HepG2 (cell line): ENCODE measurements at regions not wholly inside any gene's neighbourhood (a gene's known extent, or its start where the extent isn't known, plus 50 kb on each side); places are given as distances from the start of the nearest gene placed in this dataset.

Experiments used
- ATAC-seq: fragments of 200-7000 bp; cut with Tn5 transposase; 3 replicates; pipeline ENCODE4 v1.9.1; 2020; ENCODE audit warnings: mild to moderate bottlenecking, moderate library complexity
- BruUV-seq: library from RNA; stranded (reverse); fragments of 400-500 nt; replicated peaks from 2 replicates; lab custom pipeline; 2021; lab: Mats Ljungman, UMichigan
- CTCF ChIA-PET: fragments of 300-600 bp; formaldehyde crosslinking; extraction: SDS; loops from one replicate; lab custom pipeline; 2021; ENCODE audit warnings: low total read pairs, inconsistent platforms, low intra/inter-chr PET ratio; lab: Yijun Ruan, JAX
- POLR2A ChIA-PET: fragments of 350-600 bp; sonication (Branson Sonifier 250); formaldehyde crosslinking; loops from one replicate; lab custom pipeline; 2020; ENCODE audit warnings: antibody characterized with exemption, inconsistent platforms; lab: Yijun Ruan, JAX
- DNase-seq: peaks from one replicate; pipeline ENCODE4 v3.0.0-alpha.2; 2015; ENCODE audit warnings: low spot score
- FAIRE-seq: peaks from 3 replicates; lab custom pipeline; 2011; peaks lifted over from hg19 to GRCh38; lab: Jason Lieb, UNC
- H2AFZ ChIP-seq: one replicate; pipeline ENCODE4 v1.6.1; 2011; ENCODE audit warnings: low read length, inconsistent platforms
- H3K27ac ChIP-seq: fragments of 300-600 bp; 3 replicates; pipeline ENCODE4 v1.8.0; 2011; ENCODE audit warnings: mixed run types, mild to moderate bottlenecking, mixed read lengths, low read length, inconsistent platforms; ENCODE audit not compliant: insufficient read depth; ENCODE audit errors: extremely low read length
- H3K27me3 ChIP-seq, 2 experiments: fragments of 200-600 bp in 1 of 2; 2 replicates in 1 of 2; 3 replicates in 1 of 2; pipeline versions ENCODE4 v1.6.0 to v1.8.0; 2011; ENCODE audit warnings: low read length in 2 of 2, mild to moderate bottlenecking in 2 of 2, moderate library complexity in 2 of 2, inconsistent platforms in 1 of 2; ENCODE audit not compliant: insufficient read depth in 2 of 2, control insufficient read depth in 1 of 2
- H3K36me3 ChIP-seq, 2 experiments: fragments of 200-600 bp in 1 of 2; replicated peaks in 1 of 2; 2 replicates in 1 of 2; 3 replicates in 1 of 2; pipeline versions ENCODE4 v1.5.1 to v1.8.0; 2011; ENCODE audit warnings: low read length in 2 of 2, inconsistent platforms in 1 of 2; ENCODE audit not compliant: insufficient read depth in 2 of 2, control insufficient read depth in 1 of 2
- H3K4me1 ChIP-seq: 2 replicates; pipeline ENCODE4 v1.5.1; 2012; ENCODE audit warnings: low read length, inconsistent platforms; ENCODE audit not compliant: insufficient read depth
- H3K4me2 ChIP-seq: 2 replicates; pipeline ENCODE4 v1.6.0; 2011; ENCODE audit warnings: low read depth, low read length, inconsistent platforms
- H3K4me3 ChIP-seq, 3 experiments: fragments of 200-600 bp in 1 of 3; sonication (generic), shearing (Covaris generic) in 1 of 3; replicated peaks in 1 of 3; 2 replicates each; pipeline ENCODE4 v1.5.1; 2011 to 2016; ENCODE audit warnings: low read length in 3 of 3, inconsistent platforms in 2 of 3, low read depth in 2 of 3, mild to moderate bottlenecking in 2 of 3, control low read depth in 1 of 3, mixed read lengths in 1 of 3; ENCODE audit not compliant: insufficient read depth in 1 of 3
- H3K79me2 ChIP-seq: one replicate; pipeline ENCODE4 v1.6.1; 2011; ENCODE audit warnings: low read length, inconsistent platforms; ENCODE audit not compliant: insufficient read depth
- H3K9ac ChIP-seq: 2 replicates; pipeline ENCODE4 v1.6.0; 2011; ENCODE audit warnings: mild to moderate bottlenecking, low read depth, low read length, inconsistent platforms; ENCODE audit not compliant: insufficient read depth
- H3K9me3 ChIP-seq: 2 replicates; pipeline ENCODE4 v1.5.1; 2012; ENCODE audit warnings: mild to moderate bottlenecking, low read length
- H4K20me1 ChIP-seq: 2 replicates; pipeline ENCODE4 v1.6.0; 2011; ENCODE audit warnings: inconsistent platforms, mild to moderate bottlenecking, low read length, moderate library complexity; ENCODE audit not compliant: insufficient read depth
- EEA1 ChIP-seq: sonication (generic); formaldehyde crosslinking; IDR thresholded peaks from 2 replicates; pipeline ENCODE4 v1.5.1; 2020; ENCODE audit warnings: mild to moderate bottlenecking, missing genetic modification reagents, borderline replicate concordance
- PRPF4 ChIP-seq: fragments of 200-400 bp; formaldehyde crosslinking; IDR thresholded peaks from 2 replicates; pipeline ENCODE4 v1.6.1; 2016; ENCODE audit warnings: low read length, low read depth; ENCODE audit not compliant: poor library complexity, severe bottlenecking
- SPEN ChIP-seq: sonication (generic); formaldehyde crosslinking; IDR thresholded peaks from 2 replicates; pipeline ENCODE4 v1.5.1; 2020; ENCODE audit warnings: low read depth, mild to moderate bottlenecking, missing genetic modification reagents
- ZSCAN31 ChIP-seq: sonication (generic); formaldehyde crosslinking; IDR thresholded peaks from 2 replicates; pipeline ENCODE4 v1.5.0; 2020; ENCODE audit warnings: low read depth, mild to moderate bottlenecking, missing genetic modification reagents
- WGBS: methylation state at CpG from one replicate; pipeline ENCODE4 v1.1.6; 2017; ENCODE audit warnings: low lambda C conversion rate; 5-methylcytosine and 5-hydroxymethylcytosine counted together
- in situ Hi-C: cut with HindIII; loops from 2 replicates; pipeline ENCODE4 v1.10.0; 2017; ENCODE audit warnings: low pct_unique_long_range_greater_than_20kb; ENCODE audit not compliant: extremely low pct_ligation_motif_present
- intact Hi-C: fragments of 100-400 bp; cut with micrococcal nuclease; formaldehyde crosslinking; loops from one replicate; pipeline ENCODE4 v1.10.0; 2022; ENCODE audit not compliant: unreplicated experiment
- TF ChIP-seq, protein P1 (sequence below): IDR thresholded peaks from 2 replicates; pipeline ENCODE4 v1.6.1; 2016; ENCODE audit warnings: missing compliant biosample characterization, missing genetic modification reagents, borderline replicate concordance
- TF ChIP-seq, protein P2 (sequence below): IDR thresholded peaks from 2 replicates; pipeline ENCODE4 v1.6.1; 2016; ENCODE audit warnings: low read depth, missing genetic modification reagents, missing compliant biosample characterization

DNA sequence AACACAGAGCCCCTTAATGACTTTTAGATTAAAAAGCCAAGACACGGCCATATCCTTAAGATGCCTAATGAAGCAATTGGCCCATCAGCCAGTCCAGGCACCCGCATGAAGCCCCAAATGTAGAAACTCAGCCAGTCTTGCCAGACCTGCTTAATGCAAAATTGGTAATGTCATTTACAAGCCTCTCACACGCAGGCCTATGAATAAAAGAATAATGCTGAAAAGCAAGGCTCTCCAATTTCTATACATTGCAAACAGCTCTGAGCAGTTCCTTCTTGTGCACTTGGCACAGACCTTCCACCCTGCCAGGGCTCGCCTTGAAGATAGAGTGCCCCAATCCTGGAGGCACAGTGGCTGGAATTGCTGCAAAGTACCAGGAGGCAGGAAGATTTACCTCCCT lies 498.9 kb downstream of the NPHP4 start:
- FAIRE-seq (no peak), DNase-seq (no peak), ATAC-seq (no peak)
- Histone ChIP-seq H3K9me3 (no peaks in the 10 kb centered on the region), H3K9ac (no peak overlapping the region), H3K4me1 (no peaks in the 10 kb centered on the region), H3K4me2 (no peak overlapping the region), H3K36me3 (no peaks in the 10 kb centered on the region), H3K4me3 (no peak overlapping the region), H3K27me3 (peaks cover 5 to 51% of the 10 kb centered on the region in 2 experiments; a peak in 4 of 5 replicates), H3K79me2 (no peaks in the 10 kb centered on the region), H3K27ac (no peak overlapping the region), H4K20me1 (no peaks in the 10 kb centered on the region), H2AFZ (no peak overlapping the region)
- in situ Hi-C loops = no loop called here
- CTCF ChIA-PET = no interaction called here
- 0% methylated on average over 3 of the region's 4 CpGs for WGBS
- intact Hi-C loops = no loop called here
- POLR2A ChIA-PET = no interaction called here
- TF ChIP-seq SPEN (CRISPR knock-in tag) (no peak), ZSCAN31 (CRISPR knock-in tag) (no peak), EEA1 (no peak), PRPF4 (no peak)
- TF ChIP-seq, protein P1, sequence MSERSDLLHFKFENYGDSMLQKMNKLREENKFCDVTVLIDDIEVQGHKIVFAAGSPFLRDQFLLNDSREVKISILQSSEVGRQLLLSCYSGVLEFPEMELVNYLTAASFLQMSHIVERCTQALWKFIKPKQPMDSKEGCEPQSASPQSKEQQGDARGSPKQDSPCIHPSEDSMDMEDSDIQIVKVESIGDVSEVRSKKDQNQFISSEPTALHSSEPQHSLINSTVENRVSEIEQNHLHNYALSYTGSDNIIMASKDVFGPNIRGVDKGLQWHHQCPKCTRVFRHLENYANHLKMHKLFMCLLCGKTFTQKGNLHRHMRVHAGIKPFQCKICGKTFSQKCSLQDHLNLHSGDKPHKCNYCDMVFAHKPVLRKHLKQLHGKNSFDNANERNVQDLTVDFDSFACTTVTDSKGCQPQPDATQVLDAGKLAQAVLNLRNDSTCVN (CRISPR knock-in tag) = no peak
- TF ChIP-seq, protein P2, sequence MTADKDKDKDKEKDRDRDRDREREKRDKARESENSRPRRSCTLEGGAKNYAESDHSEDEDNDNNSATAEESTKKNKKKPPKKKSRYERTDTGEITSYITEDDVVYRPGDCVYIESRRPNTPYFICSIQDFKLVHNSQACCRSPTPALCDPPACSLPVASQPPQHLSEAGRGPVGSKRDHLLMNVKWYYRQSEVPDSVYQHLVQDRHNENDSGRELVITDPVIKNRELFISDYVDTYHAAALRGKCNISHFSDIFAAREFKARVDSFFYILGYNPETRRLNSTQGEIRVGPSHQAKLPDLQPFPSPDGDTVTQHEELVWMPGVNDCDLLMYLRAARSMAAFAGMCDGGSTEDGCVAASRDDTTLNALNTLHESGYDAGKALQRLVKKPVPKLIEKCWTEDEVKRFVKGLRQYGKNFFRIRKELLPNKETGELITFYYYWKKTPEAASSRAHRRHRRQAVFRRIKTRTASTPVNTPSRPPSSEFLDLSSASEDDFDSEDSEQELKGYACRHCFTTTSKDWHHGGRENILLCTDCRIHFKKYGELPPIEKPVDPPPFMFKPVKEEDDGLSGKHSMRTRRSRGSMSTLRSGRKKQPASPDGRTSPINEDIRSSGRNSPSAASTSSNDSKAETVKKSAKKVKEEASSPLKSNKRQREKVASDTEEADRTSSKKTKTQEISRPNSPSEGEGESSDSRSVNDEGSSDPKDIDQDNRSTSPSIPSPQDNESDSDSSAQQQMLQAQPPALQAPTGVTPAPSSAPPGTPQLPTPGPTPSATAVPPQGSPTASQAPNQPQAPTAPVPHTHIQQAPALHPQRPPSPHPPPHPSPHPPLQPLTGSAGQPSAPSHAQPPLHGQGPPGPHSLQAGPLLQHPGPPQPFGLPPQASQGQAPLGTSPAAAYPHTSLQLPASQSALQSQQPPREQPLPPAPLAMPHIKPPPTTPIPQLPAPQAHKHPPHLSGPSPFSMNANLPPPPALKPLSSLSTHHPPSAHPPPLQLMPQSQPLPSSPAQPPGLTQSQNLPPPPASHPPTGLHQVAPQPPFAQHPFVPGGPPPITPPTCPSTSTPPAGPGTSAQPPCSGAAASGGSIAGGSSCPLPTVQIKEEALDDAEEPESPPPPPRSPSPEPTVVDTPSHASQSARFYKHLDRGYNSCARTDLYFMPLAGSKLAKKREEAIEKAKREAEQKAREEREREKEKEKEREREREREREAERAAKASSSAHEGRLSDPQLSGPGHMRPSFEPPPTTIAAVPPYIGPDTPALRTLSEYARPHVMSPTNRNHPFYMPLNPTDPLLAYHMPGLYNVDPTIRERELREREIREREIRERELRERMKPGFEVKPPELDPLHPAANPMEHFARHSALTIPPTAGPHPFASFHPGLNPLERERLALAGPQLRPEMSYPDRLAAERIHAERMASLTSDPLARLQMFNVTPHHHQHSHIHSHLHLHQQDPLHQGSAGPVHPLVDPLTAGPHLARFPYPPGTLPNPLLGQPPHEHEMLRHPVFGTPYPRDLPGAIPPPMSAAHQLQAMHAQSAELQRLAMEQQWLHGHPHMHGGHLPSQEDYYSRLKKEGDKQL (CRISPR knock-in tag) = no peak
- BruUV-seq = no TSS peak
